H1 (cell line): ENCODE measurements at regions not wholly inside any gene's neighbourhood (a gene's known extent, or its start where the extent isn't known, plus 50 kb on each side); places are given as distances from the start of the nearest gene placed in this dataset.

Experiments
- CEBPB ChIP-seq: IDR thresholded peaks from 2 replicates; pipeline ENCODE4 v1.6.1; 2012; ENCODE audit warnings: low read depth, low read length
- EZH2 ChIP-seq: fragments of 200-600 bp; sonication (generic); IDR thresholded peaks from 2 replicates; pipeline ENCODE4 v1.7.1; 2012; ENCODE audit warnings: low read depth, mild to moderate bottlenecking, moderate library complexity, low read length, inconsistent platforms; ENCODE audit not compliant: severe bottlenecking
- MAX ChIP-seq: IDR thresholded peaks from 2 replicates; pipeline ENCODE4 v1.6.1; 2012; ENCODE audit warnings: inconsistent platforms
- RAD21 ChIP-seq, 2 experiments: IDR thresholded peaks in 1 of 2; conservative IDR thresholded peaks in 1 of 2; 2 replicates each; pipeline ENCODE4 v1.6.1; 2011; ENCODE audit warnings: low read depth in 2 of 2, low read length in 2 of 2, improper control_type of control experiment in 1 of 2, inconsistent platforms in 1 of 2, mild to moderate bottlenecking in 1 of 2, moderate library complexity in 1 of 2
- TAF1 ChIP-seq: IDR thresholded peaks from 2 replicates; pipeline ENCODE4 v1.6.1; 2011; ENCODE audit warnings: mild to moderate bottlenecking, low read depth, low read length
- YY1 ChIP-seq: IDR thresholded peaks from 2 replicates; pipeline ENCODE4 v1.6.1; 2011; ENCODE audit warnings: low read depth, mild to moderate bottlenecking, low read length
- TF ChIP-seq, protein P1 (sequence below), 3 experiments: IDR thresholded peaks; 1 replicate in 2 of 3; 2 replicates in 1 of 3; pipeline versions ENCODE4 v1.5.1 to v1.6.1; 2011; ENCODE audit warnings: low read length in 3 of 3, mild to moderate bottlenecking in 3 of 3, inconsistent platforms in 2 of 3, low read depth in 1 of 3, moderate library complexity in 1 of 3; ENCODE audit not compliant: insufficient read depth in 1 of 3; ENCODE audit errors: control extremely low read depth in 1 of 3
- TF ChIP-seq, protein P2 (sequence below): fragments of 300-600 bp; sonication (generic); IDR thresholded peaks from 2 replicates; pipeline ENCODE4 v1.7.1; 2012; ENCODE audit warnings: low read length, moderate library complexity, mild to moderate bottlenecking, inconsistent platforms; ENCODE audit not compliant: insufficient replicate concordance

DNA sequence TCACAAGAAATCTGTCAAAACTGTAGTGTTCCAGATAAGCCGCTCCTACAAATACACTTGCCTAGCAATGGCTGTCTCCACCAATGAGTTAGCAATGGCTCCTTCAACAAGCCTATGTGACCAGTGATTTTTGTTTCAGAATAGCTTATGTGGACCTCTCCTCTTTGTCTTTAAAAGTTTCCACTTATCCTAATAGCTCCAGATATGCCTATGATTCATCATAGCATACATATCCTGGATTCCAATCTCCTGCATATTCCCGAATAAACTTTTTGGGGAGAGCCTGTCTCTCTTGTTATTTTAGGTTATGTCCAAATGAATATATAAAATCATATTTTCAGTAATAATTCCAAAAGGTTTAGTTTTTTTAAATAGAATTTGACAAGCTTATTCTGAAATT is 510.6 kb downstream of the ARL4A start:
- TF ChIP-seq YY1 = no peak
- no peak for TF ChIP-seq TAF1
- TF ChIP-seq EZH2 = no peak
- TF ChIP-seq, protein P1, sequence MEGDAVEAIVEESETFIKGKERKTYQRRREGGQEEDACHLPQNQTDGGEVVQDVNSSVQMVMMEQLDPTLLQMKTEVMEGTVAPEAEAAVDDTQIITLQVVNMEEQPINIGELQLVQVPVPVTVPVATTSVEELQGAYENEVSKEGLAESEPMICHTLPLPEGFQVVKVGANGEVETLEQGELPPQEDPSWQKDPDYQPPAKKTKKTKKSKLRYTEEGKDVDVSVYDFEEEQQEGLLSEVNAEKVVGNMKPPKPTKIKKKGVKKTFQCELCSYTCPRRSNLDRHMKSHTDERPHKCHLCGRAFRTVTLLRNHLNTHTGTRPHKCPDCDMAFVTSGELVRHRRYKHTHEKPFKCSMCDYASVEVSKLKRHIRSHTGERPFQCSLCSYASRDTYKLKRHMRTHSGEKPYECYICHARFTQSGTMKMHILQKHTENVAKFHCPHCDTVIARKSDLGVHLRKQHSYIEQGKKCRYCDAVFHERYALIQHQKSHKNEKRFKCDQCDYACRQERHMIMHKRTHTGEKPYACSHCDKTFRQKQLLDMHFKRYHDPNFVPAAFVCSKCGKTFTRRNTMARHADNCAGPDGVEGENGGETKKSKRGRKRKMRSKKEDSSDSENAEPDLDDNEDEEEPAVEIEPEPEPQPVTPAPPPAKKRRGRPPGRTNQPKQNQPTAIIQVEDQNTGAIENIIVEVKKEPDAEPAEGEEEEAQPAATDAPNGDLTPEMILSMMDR (IDR thresholded peaks at IDR 0.05; ENCODE audit: control extremely low read depth in 1 of 3, insufficient read depth in 1 of 3, low read depth in 1 of 3, low read length in 3 of 3) = no peak
- no peak for TF ChIP-seq MAX
- TF ChIP-seq, protein P2, sequence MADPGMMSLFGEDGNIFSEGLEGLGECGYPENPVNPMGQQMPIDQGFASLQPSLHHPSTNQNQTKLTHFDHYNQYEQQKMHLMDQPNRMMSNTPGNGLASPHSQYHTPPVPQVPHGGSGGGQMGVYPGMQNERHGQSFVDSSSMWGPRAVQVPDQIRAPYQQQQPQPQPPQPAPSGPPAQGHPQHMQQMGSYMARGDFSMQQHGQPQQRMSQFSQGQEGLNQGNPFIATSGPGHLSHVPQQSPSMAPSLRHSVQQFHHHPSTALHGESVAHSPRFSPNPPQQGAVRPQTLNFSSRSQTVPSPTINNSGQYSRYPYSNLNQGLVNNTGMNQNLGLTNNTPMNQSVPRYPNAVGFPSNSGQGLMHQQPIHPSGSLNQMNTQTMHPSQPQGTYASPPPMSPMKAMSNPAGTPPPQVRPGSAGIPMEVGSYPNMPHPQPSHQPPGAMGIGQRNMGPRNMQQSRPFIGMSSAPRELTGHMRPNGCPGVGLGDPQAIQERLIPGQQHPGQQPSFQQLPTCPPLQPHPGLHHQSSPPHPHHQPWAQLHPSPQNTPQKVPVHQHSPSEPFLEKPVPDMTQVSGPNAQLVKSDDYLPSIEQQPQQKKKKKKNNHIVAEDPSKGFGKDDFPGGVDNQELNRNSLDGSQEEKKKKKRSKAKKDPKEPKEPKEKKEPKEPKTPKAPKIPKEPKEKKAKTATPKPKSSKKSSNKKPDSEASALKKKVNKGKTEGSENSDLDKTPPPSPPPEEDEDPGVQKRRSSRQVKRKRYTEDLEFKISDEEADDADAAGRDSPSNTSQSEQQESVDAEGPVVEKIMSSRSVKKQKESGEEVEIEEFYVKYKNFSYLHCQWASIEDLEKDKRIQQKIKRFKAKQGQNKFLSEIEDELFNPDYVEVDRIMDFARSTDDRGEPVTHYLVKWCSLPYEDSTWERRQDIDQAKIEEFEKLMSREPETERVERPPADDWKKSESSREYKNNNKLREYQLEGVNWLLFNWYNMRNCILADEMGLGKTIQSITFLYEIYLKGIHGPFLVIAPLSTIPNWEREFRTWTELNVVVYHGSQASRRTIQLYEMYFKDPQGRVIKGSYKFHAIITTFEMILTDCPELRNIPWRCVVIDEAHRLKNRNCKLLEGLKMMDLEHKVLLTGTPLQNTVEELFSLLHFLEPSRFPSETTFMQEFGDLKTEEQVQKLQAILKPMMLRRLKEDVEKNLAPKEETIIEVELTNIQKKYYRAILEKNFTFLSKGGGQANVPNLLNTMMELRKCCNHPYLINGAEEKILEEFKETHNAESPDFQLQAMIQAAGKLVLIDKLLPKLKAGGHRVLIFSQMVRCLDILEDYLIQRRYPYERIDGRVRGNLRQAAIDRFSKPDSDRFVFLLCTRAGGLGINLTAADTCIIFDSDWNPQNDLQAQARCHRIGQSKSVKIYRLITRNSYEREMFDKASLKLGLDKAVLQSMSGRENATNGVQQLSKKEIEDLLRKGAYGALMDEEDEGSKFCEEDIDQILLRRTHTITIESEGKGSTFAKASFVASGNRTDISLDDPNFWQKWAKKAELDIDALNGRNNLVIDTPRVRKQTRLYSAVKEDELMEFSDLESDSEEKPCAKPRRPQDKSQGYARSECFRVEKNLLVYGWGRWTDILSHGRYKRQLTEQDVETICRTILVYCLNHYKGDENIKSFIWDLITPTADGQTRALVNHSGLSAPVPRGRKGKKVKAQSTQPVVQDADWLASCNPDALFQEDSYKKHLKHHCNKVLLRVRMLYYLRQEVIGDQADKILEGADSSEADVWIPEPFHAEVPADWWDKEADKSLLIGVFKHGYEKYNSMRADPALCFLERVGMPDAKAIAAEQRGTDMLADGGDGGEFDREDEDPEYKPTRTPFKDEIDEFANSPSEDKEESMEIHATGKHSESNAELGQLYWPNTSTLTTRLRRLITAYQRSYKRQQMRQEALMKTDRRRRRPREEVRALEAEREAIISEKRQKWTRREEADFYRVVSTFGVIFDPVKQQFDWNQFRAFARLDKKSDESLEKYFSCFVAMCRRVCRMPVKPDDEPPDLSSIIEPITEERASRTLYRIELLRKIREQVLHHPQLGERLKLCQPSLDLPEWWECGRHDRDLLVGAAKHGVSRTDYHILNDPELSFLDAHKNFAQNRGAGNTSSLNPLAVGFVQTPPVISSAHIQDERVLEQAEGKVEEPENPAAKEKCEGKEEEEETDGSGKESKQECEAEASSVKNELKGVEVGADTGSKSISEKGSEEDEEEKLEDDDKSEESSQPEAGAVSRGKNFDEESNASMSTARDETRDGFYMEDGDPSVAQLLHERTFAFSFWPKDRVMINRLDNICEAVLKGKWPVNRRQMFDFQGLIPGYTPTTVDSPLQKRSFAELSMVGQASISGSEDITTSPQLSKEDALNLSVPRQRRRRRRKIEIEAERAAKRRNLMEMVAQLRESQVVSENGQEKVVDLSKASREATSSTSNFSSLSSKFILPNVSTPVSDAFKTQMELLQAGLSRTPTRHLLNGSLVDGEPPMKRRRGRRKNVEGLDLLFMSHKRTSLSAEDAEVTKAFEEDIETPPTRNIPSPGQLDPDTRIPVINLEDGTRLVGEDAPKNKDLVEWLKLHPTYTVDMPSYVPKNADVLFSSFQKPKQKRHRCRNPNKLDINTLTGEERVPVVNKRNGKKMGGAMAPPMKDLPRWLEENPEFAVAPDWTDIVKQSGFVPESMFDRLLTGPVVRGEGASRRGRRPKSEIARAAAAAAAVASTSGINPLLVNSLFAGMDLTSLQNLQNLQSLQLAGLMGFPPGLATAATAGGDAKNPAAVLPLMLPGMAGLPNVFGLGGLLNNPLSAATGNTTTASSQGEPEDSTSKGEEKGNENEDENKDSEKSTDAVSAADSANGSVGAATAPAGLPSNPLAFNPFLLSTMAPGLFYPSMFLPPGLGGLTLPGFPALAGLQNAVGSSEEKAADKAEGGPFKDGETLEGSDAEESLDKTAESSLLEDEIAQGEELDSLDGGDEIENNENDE = no peak
- TF ChIP-seq CEBPB = no peak
- TF ChIP-seq RAD21 (IDR thresholded peaks at IDR 0.05 in 1 of 2, conservative IDR thresholded peaks at IDR 0.05 in 1 of 2; ENCODE audit: low read depth in 2 of 2, low read length in 2 of 2) = no peak
